HG02642 (cell line): ENCODE measurements at regions not wholly inside any gene's neighbourhood (a gene's known extent, or its start where the extent isn't known, plus 50 kb on each side); places are given as distances from the start of the nearest gene placed in this dataset.

Experiments used
- ATAC-seq: cut with Tn5 transposase; IDR thresholded peaks from one replicate; pipeline ENCODE4 v1.9.1; 2021; ENCODE audit warnings: mild to moderate bottlenecking; ENCODE audit not compliant: unreplicated experiment, poor library complexity

DNA sequence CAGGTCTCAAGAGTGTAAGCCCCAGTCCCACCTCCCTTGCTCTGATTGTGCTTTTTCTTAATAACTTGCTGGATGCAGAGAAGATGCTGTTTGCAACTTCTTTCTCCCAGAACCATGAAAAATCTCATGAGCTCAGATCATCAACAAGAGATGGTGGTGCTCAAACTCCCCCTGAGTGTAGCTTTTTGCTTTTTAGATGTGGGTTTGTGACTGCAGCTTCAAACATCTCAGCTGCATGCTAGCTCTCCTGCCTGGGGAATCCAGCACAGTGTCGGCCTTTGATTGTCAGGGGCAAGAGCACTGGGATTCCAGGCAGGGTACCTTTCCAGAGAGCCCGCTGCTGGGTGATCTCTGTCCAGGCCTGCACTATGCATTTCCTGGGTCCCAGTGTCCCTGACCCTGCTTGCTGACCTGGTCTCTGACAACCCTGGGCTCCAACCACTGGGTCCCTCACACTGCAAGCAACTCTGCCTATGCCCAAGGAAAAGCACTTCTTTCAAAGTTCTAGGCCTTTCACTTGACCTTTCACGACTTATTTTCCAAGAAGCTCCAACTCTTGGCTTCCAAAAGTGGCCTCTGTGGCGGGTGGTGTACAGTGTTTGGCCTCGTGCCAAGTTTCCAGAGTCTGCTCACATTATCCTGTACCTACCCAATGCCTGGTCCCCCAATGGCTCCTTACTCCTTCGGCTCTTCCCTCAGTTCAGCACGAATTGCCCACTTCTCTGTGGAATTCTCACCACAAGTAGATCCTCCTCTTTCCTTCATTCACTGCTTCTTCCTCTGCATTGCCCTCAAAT, 69.7 kb upstream of the LY86 start:
- ATAC-seq = no peak

DNA sequence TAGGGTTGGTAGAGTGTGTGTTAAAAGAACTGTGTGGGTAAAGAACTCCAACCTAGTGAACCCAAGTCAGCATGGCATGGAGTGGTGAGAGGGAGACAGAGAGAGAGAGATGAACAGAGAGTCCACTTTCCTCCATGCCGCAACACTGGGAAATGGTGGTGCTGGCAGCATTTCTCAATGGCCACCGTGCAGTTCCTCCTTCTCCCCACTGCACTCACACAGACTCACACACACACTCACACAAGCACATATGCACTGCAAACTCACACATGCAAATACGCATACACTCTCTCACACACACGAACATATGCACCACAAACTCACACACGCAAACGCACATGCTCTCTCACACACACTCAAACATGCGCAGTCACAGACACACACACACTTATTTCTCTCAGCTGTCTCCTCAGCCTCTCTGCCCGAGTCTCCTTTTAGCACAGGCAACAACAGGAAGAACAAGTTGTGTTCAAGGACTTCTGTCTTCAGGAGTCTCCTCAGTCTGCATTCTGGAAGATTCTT, 66.5 kb upstream of the LY86 start:
- ATAC-seq = no peak

DNA sequence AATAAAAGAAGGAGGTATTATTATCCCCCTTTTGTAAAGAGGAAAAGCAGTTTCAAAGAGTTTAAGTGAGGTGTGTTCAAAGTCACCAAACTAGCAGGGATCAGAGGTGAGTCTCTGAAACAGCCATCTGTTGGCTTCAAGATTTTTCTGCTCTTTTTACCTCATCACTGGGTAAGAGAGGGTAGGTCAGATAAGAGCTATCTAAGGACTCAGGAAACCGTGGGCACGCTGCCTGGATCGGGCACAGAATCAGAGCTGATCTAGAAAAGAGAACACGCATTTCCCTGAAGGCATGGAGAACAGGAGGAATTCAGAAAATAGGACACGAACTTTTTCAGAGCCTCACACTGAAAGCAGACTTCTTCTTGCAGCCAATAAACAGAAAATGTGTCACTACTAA, 65.8 kb upstream of the LY86 start:
- no peak for ATAC-seq

DNA sequence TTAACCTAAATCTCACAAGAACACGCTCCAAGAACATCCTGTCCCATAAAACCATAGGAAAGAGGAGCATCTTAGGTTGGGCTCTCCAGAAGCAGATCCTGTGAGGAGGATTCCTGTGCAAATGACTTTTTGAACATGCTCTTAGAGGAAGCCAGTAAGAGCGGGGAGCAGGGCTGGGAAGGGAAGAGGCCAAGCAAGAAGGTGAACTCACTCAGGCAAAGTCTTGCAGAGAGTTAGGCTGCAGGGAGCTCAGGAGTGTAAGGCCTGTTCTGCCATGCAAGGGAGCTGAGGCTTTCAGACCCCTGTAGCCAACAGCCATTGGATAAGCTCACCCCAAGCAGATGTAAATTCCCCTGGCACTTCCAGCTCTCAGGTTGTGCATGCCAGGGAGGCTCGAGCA, 63.6 kb upstream of the LY86 start:
- no peak for ATAC-seq

DNA sequence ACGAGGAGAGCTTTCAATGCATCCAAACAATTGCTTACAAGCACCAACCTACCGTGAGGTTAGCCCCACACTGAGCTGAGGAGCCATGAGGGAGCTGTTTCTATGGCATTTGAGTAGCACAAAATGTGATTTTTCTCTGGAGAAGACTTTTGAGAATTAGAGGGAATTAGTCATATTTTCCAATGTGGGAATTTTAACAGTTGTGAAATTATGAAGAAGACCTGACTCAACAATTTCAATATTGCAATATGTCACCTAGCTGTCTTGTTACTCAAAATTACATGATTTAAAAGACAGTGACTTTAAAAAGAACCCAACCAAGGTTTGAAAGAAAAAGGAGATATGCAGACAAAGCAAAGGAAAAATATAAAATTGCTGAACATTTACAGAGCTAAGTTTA, 62.6 kb upstream of the LY86 start:
- no peak for ATAC-seq

DNA sequence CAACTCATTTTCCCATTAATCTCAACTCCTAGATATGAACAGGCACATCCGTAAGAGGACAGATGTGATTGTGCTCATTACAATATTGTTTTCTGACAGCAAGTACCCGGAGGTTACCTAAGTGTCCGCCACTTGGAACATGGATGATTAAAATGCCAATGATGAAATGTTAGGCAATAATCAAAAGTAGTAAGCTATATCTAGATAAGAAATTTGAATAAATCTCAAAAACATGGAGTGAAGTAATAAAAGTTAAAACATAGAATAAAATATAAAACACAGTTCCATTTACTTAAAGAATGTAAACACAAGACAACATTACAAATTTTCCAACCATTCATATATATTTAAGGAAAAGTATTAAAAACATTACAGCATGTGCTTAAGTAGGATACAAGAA, 59.2 kb upstream of the LY86 start:
- no peak for ATAC-seq

DNA sequence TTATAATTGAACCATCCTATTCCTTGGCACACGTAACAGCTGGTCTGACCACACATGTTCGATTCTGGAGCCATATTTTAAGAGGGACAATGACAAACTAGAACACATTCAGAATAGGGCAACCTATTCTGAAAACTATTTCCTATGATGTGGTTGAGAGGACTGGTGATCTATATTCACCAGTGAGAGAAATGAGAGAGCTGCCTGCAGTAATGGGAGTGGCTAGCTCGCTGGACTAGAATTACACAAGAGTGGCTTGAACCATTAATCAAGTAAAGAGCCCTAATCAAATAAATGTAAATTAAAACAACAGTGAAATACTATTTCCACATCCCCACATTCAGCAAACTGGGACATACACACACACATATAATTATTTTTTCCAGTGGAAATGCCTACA, 55.3 kb upstream of the LY86 start:
- ATAC-seq = no peak

DNA sequence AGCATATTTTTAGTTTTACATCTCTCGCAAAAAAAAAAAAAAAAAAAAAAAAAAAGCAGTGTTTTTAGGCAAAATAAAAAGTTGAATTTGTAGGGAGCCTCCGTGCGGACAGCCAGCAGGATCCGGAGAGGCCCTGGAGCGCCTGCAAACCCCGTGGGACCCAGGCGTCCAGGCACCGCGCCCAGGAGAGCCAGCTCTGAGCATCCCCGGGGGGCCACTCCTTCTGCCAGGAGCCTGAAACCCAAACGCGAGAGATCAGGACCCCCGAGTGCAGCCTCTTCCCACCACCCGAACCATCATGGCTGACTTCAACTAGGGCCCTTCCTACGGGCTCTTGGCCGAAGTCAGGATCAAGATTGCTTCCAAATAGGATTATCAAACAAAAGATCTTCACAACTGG, 54.1 kb upstream of the LY86 start:
- ATAC-seq = no peak

DNA sequence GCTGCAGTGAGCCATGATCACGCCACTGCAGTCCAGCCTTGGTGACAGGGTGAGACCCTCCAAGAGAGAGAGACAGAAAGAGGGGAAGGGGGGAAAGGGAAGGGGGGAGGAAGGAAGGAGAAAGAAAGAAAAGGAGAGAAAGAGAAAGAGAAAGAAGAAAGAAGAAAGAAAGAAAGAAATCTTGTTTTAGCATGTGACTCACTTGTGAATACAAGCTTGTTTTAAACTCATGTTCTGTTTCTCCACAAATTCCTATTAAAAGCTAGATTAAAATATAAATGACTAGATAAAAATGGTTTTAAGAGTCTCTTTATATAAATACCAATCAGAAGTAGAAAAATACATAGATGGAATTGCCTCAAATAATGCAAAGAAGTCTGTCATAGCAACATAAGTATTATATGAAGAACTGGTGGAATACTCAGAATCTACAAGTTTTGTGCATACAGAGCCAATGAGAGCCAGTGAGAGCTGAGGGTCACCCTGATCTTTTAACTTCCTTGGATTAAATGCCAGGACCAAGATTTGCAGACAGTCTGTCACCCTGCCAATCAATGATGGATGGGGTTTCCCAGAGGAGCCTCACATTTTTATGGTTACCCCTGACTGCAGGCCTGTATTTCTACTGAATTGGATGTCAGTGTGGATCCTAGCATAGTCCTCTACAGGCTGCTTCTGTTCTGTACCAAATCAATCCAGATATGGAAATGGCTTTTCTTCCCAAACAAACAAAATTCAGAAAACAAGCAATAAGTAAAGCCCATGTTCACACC, 50.8 kb upstream of the LY86 start:
- ATAC-seq = no peak

DNA sequence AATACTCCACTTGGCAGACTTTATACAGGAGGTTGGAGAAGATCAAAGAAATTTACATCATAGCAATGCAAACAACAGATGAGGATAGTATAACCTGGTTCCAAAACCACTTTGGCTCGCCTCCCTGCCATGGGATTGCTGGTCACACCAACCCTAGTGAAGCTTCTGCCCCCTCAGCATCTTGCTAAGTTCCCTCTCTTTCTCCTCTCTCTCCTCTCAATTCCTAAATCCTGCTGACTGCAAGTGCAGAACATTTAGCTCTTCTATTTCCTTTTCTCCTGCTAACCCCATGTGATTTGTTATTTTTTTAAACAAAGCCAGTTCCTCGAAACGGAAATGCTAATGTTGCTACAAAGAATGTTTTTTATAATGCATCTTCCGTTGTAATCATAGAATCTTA, 50.3 kb upstream of the LY86 start:
- no peak for ATAC-seq
